Fibroblast of mammary gland (primary cell): ENCODE measurements at regions not wholly inside any gene's neighbourhood (a gene's known extent, or its start where the extent isn't known, plus 50 kb on each side); places are given as distances from the start of the nearest gene placed in this dataset.
"Not testable (repeated sequence)": the region's sequence is repeated elsewhere in the genome, so short reads cannot be mapped to it uniquely, and the experiment has no call there.

Experiments used
- DNase-seq: peaks from one replicate; pipeline ENCODE4 v3.0.0-alpha.2; 2010; ENCODE audit warnings: low read depth
- H3K4me3 ChIP-seq: 2 replicates; pipeline ENCODE4 v1.5.1; 2011; ENCODE audit warnings: low read depth, mild to moderate bottlenecking, low read length, moderate library complexity; ENCODE audit not compliant: control insufficient read depth
- TF ChIP-seq, protein P1 (sequence below): conservative IDR thresholded peaks from 2 replicates; pipeline ENCODE4 v1.5.1; 2011; ENCODE audit warnings: low read depth, low read length, inconsistent platforms; ENCODE audit not compliant: control insufficient read depth, insufficient read depth

DNA sequence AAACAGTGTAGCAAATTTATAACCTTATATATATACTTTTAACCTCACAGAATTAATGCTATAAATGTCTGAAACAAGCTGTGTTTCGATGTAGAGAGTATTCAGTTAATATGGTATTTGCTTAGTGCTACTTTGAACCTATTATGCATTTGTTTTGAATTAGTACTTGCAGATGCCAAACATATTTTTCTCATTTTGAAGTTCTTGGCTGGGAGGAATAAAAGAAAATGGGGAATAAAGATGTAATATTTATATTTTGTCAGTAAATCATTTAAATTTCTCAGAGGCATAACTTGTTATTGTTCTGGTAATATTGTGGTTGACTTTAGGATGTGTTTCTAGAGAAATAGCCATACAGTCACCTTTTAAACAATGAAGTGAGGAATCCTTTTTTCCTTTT is 175.9 kb upstream of the IZUMO3 start:
- TF ChIP-seq, protein P1, sequence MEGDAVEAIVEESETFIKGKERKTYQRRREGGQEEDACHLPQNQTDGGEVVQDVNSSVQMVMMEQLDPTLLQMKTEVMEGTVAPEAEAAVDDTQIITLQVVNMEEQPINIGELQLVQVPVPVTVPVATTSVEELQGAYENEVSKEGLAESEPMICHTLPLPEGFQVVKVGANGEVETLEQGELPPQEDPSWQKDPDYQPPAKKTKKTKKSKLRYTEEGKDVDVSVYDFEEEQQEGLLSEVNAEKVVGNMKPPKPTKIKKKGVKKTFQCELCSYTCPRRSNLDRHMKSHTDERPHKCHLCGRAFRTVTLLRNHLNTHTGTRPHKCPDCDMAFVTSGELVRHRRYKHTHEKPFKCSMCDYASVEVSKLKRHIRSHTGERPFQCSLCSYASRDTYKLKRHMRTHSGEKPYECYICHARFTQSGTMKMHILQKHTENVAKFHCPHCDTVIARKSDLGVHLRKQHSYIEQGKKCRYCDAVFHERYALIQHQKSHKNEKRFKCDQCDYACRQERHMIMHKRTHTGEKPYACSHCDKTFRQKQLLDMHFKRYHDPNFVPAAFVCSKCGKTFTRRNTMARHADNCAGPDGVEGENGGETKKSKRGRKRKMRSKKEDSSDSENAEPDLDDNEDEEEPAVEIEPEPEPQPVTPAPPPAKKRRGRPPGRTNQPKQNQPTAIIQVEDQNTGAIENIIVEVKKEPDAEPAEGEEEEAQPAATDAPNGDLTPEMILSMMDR: no peak
- no peak for DNase-seq
- H3K4me3 ChIP-seq: no peak overlapping the region

DNA sequence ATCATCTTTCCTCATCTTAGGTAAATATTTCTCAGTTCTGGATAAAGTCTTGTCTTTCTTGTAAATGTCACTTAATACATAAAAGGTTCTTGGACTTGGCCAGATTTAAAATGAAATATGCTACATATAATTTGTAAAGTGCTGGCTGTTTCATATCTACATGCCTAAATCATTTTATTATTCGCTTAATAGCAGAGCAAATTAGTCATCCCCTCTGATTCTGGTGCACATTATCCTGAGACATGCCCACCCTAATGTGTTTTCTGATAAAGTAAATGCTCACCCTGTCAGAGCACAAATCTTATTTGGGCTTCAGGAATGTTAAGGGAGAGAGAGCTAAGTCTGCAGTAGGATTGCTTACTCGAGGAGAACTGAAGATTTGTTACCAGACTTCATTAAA is 166.5 kb upstream of the IZUMO3 start:
- H3K4me3 ChIP-seq: no peak overlapping the region
- TF ChIP-seq, protein P1: no peak
- DNase-seq: no peak

DNA sequence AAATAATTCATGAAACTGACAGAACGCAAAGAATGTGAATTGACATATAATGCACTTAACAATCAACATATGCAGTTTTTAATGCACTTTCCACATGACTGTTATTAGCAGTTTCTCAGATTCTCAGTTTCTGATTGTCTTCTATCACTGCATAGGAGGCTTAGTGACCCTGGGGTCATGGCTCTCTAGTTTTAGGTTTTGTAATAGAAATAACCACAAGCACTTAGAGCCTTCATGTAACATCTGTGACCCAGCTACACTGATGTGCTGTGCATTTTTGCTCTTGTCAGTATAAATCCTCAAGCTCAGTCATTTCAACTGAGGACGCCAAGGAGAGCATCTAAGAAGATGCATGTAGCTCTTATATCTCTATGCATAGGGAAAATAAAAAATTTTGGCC is 163.1 kb upstream of the IZUMO3 start:
- DNase-seq: no peak
- TF ChIP-seq, protein P1: no peak
- no peak overlapping the region for H3K4me3 ChIP-seq

DNA sequence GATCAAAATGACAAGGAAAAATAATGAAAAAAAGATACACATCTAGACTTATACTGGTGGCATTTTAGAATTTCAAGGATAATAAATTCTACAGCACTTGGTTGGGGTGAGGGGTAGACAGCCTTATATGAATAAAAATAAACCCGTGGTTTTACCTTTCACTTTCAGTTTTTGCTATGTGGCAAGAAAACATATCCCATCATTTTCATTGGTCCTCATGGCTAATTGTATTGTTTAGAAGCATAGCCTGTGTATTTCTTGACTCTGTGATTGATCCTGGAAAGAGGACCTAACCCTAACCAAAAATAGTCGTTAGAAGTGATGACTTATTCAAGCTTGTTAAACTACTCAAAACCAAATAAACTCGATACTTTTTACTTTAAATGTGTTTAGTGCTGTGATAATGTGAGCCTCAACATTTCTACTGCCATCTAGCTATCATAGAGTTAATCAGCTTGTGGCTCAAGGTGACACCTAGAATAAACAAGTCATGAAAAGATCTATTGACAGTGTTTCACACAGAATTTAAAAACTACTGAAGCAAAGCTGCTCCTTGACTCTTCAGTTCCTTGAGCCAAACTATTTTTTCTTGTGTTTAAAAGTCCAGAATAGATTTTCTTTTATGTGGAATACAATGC is 153.3 kb upstream of the IZUMO3 start:
- no peak for DNase-seq
- H3K4me3 ChIP-seq: no peak overlapping the region
- TF ChIP-seq, protein P1: no peak

DNA sequence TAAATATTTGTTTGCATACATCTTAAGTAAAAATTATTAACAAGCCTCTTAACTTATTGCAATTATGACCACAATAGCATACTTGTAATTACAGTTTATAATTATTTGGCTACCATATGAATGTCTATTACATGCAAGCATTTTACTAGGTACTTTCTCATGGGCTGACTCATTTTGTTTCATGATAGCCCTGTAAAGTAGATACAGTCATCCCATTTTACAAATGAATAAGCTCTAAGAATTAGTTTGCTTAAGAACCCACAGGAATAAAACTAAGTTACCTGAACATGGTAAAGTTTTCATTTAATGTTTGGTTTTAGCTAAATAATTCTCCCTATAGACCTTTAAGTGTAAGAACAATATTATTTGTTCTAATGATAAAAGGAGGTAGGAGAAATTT is 126.6 kb upstream of the IZUMO3 start:
- H3K4me3 ChIP-seq: no peak overlapping the region
- DNase-seq: no peak
- TF ChIP-seq, protein P1: no peak

DNA sequence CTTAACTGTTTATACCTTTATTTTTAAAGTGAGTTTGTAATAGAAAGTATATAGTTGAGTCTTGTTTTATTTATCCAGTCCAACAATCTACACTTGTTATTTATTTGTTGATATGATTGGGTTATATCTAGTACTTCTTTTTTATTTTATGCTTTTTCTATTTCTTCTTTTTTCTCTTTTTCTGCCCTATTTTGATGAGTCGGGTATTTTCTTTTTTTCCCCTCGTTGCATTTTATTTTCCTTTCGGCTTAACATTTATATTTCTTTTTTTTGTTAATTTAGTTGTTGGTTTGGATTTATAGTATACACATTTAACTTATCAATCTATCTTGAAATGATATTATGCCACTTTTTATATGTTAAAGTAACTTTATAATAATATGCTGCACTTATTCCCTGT is 111.7 kb upstream of the IZUMO3 start:
- TF ChIP-seq, protein P1: no peak

DNA sequence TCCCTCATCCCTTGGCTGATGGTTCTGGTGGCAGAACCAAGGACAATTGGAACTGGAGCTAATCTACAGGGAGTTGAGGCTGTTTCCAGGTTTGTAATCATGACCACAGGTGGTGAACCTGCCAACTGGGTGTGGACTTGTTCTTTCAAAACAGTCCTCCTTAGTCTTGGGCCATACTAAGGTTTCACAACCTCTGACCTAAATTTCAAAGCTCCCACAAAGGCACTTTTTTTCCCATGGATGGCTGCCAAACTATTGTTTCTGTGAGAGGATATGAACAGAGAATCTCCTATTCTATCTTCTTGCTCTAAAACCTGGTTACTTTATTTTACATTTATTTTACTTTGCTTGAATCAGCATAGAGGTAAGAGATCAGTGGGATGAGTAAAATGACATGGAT is 106.5 kb upstream of the IZUMO3 start:
- no peak overlapping the region for H3K4me3 ChIP-seq
- no peak for DNase-seq
- TF ChIP-seq, protein P1: no peak

More for the DNA sequence above, 111.7 kb upstream of the IZUMO3 start:
- no peak overlapping the region for H3K4me3 ChIP-seq
- no peak for DNase-seq

DNA sequence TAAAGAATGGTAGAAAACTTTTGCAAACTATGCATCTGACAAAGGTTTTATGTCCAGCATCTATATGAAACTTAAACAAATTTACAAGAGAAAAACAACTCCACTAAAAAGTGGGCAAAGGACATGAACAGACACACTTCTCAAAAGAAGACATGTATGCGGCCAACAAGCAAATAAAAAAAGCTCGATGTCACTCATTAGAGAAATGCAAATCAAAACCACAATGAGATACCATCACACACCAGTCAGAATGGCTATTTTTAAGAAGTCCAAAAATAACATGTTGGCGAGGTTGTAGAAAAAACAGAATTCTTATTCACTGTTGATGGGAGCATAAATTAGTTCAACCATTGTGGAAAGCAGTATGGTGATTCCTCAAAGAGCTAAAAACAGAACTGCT is 83.1 kb upstream of the IZUMO3 start:
- H3K4me3 ChIP-seq, DNase-seq: not testable (repeated sequence)
